Activated T-cell treated with anti-CD3 and anti-CD28 coated beads for 48 hours (primary cell): ENCODE measurements at regions not wholly inside any gene's neighbourhood (a gene's known extent, or its start where the extent isn't known, plus 50 kb on each side); places are given as distances from the start of the nearest gene placed in this dataset.
"Not testable (repeated sequence)": the region's sequence is repeated elsewhere in the genome, so short reads cannot be mapped to it uniquely, and the experiment has no call there.

Source experiments
- DNase-seq: peaks from one replicate; pipeline ENCODE4 v3.0.0-alpha.2; 2020; ENCODE audit warnings: low read depth

DNA sequence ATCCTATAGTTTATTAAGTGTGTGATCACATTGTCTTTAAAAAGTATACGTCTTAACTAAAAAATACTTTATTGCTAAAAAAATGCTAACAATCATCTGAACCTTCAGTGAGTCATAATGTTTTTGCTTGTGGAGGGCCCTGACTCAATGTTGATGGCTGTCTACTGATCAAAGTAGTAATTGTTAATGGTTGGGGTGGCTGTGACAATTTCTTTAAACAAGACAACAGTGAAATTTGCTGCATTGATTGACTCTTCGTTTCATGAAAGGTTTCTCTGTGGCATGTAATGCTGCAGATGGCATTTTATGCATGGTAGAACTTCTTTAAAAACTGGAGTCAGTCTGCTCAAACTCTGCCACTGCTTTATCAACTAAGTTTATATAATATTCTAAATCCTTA, 101.4 kb upstream of the IL15 start:
- no peak for DNase-seq

DNA sequence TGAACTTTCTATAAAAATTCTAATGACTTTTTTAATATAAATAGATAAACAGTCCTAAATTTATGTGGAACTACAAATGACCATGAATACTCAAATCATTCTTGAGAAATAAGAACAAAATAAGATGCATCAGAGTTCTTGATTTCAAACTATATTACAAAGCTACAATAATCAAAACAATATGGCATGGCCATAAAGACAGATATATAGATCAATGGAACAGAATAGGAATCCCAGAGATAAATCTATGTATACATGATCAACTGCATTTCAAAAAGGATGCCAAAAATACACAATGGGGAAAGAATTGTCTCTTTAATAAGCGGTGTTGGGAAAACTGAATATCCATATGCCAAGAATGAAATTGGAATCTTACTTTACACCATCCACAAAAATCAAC, 98.4 kb upstream of the IL15 start:
- DNase-seq = no peak

DNA sequence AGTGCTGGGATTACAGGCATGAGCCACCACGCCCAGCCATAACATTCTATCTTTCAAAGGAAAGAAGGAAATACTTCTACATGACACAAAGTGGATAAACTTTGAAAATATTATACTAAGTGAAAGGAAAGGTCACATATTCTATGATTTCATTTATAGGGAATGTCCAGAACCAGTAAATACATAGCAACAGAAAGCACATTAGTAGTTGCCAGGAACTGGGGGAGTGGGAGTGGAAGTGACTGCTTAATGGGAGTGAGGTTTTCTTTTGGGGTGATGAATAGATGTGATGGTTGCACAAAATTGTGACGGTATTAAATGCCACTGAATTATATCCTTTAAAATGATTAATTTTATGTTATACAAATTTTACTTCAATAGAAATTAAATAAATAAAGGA, 95.7 kb upstream of the IL15 start:
- no peak for DNase-seq

DNA sequence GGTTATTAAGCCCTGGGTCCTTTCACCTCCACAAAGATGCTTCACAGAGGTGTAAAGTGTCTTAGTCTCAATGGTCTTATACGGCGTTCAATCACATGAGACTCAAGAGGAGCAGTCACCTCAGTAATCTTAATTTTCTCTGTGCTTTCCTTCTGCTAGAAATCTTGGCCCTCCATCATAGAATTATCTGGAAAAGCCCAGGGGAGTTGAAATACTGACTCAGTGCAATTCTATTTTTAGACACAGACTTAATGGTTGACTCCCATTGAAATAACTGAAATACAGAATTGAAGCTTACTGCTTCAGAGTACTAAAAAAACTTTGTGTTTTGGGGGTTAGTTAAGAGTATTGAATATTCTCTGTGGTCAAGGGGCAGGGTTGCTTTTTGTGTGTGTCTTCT, 94.5 kb upstream of the IL15 start:
- no peak for DNase-seq

DNA sequence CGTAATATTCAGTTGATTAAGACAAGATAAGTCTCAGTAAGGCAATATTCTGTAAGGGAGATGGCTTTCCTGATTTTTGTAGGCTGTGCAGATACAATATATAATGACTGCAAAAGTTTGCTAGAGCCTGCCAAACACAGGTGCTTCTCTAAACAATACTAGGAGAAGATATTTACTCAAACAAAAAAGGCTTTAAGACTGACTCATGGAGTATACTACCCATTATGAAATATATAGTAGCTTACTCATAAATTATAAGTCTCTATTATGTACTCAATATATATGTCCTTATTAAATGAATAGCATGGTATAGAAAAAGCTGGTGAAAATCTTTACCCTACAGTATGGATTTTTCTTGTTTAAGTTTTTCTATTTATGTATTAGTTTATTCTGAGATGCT, 93.2 kb upstream of the IL15 start:
- DNase-seq = no peak

DNA sequence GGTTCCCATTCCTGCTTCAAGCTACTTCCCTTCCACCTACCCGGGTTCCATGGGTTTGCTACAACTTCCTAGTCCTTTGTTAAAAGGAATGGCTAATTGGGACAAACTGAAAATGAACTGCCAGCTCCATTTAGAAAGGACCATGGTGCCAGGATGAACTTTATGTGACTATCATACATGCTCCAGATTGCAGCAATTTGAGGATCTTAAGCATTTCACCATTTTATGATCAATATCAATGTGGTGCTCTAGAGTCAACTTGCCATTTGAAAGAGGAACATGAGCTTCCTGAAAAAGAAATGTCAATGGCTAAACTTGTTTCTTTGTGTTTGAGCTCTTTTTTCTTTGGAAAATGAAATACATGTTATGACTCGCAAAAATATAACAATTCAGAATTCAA, 92.7 kb upstream of the IL15 start:
- no peak for DNase-seq

DNA sequence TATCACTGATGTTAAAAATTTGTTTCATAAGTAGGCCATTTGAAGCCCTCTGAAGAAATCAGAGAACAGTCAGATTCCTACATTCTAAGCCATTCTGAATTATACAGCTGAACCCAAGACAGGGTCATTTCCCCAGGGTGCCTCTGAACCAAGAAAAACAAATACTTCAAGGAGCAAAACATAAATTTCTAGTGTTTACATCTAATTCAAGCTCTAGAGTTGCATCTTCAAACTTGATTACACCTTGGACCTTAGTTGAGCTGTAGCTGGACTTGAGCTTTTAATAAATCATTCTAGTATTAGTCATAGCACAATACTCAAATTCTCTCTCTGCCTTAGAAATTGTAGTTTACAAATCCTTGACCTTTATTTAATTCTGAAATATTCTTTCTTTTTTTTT, 87.6 kb upstream of the IL15 start:
- no peak for DNase-seq

DNA sequence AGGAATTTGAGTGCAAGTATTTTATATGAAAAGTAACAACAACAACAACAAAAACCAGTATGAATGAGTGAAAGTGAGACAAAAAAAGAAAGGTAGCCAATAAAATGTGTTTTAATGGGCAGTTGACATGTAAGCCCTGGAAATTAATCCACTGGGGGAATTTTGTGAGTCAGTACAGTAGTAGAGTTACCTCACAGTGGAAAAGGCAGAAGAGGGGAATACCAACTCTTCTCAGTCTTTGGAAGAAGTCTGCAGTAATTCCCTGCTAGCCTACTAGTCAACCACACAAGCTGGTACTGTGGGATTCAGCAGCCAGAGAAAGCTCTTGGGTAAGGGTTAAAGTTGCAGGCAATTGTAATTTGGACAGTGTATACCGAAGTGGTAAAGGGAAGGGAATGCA, 76.3 kb upstream of the IL15 start:
- DNase-seq = no peak

DNA sequence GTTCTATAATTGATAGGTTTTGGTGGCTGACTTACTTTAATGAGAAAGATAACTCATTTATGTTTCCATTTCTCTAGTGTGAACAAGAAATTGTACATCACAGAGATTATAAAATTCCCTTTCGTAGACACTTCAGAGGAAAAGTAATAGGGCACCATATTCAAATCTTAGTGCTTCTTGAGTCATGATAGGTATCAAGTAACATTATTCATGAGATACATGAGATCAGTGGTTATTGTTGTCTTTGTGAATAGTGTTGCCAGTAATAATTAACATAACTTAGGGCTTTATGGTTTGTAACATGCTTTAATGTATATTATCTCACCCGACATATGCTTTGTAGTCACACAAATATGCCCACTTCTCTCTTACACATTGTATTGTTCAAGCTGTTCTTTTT, 73.7 kb upstream of the IL15 start:
- DNase-seq = no peak

DNA sequence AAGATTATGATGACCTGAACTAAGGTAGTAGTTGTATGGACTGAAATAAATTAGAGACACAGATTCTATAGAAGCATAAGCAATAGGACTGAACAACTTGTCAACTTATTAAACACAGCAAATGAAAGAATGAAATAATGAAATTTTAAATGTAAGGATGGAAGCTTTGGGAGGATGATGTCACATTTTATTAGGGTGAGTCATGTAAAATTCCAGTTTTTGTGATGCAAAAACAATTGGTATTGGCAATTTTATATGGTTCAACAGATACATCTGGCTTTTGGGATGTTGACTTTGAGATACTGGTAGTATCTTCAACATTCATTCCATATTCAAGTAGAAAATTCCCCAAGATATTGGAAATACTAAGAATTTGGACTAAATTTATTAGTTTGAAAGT, 72.7 kb upstream of the IL15 start:
- DNase-seq = no peak

DNA sequence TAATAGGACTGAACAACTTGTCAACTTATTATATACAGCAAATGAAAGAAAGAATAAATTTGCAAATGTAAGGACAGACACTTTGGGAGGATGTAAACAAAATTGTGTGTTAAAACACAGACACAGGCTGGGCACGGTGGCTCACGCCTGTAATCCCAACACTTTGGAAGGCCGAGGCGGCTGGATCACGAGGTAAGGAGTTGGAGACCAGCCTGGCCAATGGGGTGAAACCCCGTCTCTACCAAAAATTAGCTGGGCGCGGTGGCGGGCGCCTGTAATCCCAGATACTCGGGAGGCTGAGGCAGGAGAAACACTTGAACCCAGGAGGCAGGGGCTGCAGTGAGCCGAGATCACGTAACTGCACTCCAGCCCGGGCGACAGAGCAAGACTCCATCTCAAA, 71.4 kb upstream of the IL15 start:
- DNase-seq = not testable (repeated sequence)

DNA sequence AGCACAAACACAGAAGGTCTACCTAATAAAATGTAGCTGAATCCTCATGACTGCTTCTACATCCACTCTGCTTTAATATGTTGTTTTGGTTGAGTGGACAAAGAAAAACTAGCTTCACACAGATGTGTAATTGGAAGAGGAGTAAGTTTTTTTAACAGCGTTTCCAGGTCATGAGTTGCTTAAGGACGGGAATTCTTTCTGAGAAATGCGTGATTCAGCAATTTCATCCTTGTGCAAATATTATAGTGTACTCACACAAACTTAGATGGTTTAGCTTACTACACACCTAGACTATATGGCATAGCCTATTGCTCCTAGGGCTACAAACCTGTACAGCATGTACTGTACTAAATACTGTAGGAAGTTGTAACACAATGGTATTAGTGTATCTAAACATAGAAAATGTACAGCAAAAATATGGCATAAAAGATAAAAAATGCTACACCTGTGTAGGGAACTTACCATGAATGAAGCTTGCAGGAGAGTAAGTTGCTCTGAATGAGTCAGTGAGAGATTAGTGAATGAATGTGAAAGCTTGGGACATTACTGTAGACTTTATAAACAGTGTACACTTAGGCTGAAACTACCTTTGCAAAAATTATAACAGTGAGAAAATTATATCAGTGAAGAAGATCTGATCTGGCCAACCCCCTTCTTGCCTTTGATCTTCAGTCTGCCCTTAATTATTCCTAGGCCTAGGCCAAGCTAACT, 70.8 kb upstream of the IL15 start:
- no peak for DNase-seq

DNA sequence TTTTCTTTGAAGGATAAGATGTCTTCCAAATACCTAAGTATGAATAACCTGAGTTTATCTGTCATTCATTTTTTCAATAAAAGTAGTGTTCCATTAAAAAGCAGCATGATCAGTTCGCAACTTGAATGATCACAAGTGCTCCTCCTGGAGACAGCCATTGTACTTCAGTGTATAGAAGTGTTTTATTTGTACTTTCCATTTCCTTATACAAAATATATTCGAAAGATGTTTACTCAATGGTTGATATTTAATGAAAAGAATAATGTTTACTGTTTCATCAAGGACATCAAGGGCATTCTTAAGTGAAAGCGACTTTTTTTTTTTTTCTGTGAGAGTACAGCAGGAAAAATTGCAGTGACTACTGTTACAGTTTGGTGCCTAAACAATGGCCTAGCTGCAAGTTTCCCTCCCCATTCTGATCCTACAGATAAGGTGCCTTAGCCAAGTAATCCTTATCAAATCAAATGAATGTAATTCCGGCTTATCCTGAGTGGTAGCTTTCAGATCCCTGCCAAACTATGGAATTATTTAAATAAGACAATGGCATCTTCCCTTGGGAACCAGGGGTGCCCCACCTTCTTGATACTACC, 69.0 kb upstream of the IL15 start:
- DNase-seq = no peak

DNA sequence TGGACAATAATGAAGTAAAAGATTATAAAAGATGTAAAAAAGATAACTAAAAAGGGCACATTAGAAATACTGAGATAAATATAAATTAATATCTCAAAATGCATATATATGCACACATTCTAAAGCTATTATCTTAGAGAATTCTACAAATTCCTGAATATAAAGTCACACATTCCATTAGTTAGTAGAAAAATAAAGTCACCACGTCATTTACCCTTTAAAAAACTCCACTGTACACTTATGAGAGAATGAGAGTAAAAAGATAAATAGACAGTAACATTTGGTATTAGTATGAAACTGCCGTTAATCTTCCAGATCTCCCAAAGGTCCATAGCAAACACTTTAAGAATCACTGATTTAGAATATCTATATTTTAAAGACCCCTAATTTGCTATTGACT, 67.2 kb upstream of the IL15 start:
- DNase-seq = no peak

DNA sequence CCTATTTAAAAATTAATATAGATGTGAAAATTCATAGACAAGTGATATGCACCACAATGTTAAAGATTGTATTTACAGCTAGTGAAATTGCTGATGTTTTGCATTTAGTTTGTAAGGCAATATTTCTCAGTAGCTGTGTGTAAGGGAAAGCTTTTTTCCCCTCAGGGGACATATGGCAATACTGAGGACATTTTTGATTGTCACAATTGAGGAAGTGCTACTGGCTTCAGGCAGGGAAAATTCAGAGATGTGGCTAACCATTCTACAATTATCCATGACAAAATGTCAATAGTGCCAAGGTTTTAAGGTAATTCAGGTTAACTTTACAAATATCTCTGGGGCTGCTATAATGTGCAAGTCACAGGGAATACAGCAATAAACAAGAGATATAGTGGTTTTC, 66.1 kb upstream of the IL15 start:
- DNase-seq = no peak

DNA sequence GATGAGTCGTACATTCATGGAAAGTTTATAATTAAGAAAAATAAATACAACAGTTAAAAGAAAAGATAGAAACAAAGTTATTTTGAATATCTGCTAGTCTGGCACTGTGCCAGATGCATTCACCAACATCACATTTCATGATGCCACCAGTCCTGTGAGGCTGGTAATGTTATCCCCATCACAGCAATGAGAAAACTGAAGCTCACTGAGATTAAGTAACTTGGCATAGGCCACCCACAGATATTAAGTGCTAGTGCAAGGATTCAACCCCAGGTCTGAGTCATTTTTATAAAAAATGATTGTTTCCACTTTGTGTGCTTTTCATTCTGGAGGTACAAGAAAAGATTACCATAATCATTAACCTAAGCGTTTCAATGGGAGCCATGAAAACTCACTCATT, 65.0 kb upstream of the IL15 start:
- no peak for DNase-seq

DNA sequence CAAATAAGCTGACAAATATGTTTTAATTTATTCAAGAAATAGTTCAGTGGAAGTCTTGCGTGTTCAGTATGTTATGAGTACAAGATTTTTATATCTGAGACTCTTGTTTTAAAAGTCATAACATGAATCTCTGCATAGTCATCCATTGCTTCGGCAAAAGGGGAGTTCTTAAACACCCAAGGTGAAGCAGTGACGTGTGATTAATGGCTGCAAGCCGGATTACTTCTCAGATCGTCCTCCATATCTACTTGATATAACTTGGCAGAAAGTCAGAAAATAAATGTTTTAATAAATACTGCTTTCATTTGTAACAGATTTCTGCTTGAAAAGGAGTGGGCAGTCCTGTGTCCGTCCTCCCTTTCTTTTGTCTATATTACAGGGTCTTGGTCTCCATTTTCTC, 64.6 kb upstream of the IL15 start:
- no peak for DNase-seq

DNA sequence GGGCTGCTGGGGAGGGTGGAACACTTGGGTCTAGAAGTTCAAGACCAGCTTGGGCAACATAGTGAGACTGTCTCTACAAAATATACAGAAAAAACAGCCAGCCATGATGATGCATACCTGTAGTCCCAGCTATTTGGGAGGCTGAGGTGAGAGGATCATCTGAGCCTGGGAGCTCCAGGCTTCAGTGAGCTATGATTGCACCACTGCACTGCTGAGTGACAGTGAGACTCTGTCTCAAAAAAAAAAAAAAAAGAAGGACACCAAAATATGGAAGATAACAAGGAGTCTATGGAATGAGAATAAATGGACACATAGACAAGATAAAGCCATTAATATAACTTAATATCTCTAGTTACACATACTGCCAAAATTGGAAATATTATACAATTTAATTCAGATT, 62.7 kb upstream of the IL15 start:
- DNase-seq = no peak

DNA sequence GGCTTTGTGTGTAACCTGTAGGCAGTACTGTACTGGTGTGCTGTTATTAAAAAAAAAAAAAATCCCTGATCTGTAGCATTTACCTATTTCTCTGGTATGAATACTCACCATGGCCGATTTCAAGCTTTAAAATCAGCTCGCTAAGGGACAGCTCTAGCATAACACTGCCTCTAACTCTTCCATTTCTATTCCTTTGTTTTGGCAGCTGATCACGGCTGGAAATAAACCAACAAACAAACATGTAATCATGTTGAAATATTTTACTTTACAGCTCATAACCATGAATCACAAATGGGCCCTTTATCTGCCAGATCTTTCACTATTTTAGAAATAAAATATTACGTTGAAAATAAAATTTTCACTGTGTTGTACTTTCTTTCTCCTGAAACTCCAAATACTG, 60.5 kb upstream of the IL15 start:
- DNase-seq = no peak

DNA sequence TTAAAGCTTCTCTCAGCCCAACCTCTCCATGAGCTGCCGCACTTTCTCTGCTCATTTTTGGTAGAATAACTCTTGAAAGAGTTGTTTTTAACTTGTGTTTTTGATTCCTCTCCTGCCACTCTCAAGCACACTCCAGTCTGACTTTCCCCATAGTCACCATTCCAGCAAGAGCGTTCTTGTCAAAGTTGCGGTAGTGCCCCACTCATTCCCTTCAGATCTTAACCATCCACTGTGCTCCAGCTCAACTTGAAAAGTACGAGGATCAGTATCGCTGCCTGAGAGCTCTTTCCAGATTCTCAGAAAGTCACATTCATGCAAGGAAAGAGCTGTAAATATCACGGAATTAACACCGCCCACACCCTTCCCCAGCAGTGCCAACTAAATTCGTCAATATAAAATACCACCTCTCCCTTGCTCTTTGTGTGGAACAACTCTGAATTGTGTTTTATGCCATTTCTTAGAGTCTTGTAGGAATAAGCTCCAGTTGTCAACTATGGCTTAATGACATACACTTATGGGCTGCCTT, 59.7 kb upstream of the IL15 start:
- no peak for DNase-seq

DNA sequence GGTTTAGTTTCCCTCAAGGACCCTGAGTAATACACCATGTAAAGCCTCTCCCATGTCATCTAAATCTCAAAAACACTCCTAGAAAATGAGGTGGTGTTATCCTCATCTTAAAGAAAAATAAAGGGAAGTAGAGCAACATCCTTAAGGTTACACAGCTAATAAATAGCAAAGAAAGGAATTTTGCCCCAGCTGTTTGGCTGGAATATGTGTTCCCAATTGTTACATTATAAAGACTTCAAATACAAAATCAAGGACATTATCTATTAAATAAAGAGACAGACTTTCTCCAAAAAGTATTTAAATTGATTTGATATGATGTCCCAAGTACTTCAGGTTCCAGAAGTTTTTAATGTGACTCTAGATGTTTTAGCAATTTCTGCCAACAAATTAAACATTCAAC, 57.9 kb upstream of the IL15 start:
- DNase-seq = no peak

DNA sequence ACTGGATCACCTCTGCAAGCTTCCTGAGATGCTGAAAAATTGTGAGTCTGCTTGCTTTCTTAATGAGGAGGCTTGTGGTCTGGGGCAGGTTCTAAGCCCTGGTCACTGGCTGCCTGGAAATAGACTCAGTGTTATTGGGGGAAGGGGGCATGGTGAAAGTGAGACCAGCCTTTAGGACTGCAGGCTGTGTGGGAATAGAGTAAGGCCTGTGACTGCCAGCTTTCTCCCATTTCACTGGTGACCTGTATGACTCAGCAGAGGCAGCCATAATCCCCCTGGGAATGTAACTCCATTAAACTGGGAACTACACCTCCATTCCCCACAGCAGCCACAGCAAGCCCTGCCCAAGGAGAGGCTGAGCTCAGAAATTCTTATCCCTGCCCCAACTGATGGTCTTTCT, 55.9 kb upstream of the IL15 start:
- no peak for DNase-seq
